Sigmoid colon (tissue), 3 donors: ENCODE measurements at regions not wholly inside any gene's neighbourhood (a gene's known extent, or its start where the extent isn't known, plus 50 kb on each side); places are given as distances from the start of the nearest gene placed in this dataset.

Source experiments
- POLR2A ChIP-seq, 2 donors: fragments of 450-650 bp; IDR thresholded peaks; one replicate each; pipeline ENCODE4 v1.6.1; 2016; ENCODE audit warnings: antibody characterized with exemption in 2 of 2, mild to moderate bottlenecking in 2 of 2, moderate library complexity in 2 of 2
- TF ChIP-seq, protein P1 (sequence below), 4 experiments: fragments of 450-650 bp in 3 of 4; fragments of 200-600 bp in 1 of 4; IDR thresholded peaks; one replicate each; pipeline ENCODE4 v1.5.1; 2016 to 2019; ENCODE audit warnings: antibody characterized with exemption in 4 of 4, mild to moderate bottlenecking in 3 of 4, moderate library complexity in 2 of 4

DNA sequence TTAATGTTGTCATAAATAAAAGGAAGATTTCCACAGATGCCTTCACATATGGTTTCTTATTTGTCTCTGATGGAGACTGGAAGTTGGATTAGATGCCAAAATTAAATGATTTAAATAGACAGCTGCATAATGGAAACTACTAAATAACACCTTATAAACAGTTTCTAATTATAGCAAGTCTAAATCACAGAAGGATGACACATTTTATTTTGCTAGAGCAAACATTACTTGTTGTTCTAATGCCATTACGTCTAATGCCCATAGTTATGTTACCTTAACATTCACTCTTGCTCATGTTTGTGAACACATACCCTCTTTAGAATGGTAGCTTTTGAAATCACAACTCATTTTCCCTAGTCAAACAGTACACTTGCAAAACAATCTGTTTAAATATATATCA lies 92.8 kb downstream of the ZIC4 start:
- TF ChIP-seq POLR2A (IDR thresholded peaks at IDR 0.05) = no peak
- TF ChIP-seq, protein P1, sequence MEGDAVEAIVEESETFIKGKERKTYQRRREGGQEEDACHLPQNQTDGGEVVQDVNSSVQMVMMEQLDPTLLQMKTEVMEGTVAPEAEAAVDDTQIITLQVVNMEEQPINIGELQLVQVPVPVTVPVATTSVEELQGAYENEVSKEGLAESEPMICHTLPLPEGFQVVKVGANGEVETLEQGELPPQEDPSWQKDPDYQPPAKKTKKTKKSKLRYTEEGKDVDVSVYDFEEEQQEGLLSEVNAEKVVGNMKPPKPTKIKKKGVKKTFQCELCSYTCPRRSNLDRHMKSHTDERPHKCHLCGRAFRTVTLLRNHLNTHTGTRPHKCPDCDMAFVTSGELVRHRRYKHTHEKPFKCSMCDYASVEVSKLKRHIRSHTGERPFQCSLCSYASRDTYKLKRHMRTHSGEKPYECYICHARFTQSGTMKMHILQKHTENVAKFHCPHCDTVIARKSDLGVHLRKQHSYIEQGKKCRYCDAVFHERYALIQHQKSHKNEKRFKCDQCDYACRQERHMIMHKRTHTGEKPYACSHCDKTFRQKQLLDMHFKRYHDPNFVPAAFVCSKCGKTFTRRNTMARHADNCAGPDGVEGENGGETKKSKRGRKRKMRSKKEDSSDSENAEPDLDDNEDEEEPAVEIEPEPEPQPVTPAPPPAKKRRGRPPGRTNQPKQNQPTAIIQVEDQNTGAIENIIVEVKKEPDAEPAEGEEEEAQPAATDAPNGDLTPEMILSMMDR (IDR thresholded peaks at IDR 0.05) = no peak
